ENCODE measurements at regions not wholly inside any gene's neighbourhood (a gene's known extent, or its start where the extent isn't known, plus 50 kb on each side); places are given as distances from the start of the nearest gene placed in this dataset.

DNA sequence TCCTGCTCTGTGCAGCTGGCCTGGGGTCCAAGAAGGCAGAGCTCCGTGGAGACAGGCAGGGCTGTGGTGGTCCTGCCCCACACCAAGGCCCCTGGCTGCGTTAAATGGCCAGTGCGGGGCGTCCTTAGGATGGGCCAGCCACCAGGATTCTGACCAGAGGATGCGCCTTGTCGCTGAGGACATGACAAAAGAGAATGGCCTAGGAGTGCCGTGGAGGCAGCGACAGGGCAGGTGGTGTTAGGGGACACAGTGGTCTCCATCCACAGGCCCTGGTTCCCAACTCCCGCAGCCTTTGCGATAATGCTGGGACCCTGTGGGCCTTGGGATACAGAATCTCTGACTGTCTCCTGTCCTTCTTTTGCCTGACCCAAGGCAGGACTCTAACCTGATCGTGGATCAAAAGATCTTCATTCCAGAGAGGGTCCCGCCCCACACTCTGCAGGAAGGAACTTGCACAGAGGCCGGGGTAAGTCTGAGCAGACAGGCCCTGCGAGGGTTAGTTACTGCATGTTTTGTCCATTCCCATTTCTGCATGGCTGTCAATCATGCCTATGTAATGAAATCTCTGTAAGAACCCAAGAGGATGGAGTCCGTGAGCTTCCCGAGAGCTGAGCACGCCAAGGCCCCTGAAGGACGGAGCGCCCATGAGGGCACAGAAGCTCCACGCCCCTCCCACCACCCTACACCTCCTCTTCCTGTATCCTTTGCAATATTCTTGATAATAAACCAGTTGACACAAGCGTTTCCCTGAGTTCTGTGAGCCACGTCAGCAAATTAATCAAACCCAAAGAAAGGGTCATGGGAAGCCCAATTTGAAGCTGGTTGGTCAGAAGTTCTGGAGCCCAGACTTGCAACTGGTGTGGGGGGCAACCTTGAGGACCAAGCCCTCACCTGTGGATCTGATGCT is 251.5 kb upstream of the SALL3 start:
- ChIA-PET CTCF (interaction anchor here (0.6 kb wide), 1 partner anchor 1430 kb away, joined by 4 read pairs; no protein-coding TSS in a partner anchor), POLR2A (no interaction called here)
- intact Hi-C loops (cut with DNase I, micrococcal nuclease), result loop anchor here in 1 of 2 experiments (10.0 kb wide), 1 partner anchor 47 kb away; no protein-coding TSS in a partner anchor

DNA sequence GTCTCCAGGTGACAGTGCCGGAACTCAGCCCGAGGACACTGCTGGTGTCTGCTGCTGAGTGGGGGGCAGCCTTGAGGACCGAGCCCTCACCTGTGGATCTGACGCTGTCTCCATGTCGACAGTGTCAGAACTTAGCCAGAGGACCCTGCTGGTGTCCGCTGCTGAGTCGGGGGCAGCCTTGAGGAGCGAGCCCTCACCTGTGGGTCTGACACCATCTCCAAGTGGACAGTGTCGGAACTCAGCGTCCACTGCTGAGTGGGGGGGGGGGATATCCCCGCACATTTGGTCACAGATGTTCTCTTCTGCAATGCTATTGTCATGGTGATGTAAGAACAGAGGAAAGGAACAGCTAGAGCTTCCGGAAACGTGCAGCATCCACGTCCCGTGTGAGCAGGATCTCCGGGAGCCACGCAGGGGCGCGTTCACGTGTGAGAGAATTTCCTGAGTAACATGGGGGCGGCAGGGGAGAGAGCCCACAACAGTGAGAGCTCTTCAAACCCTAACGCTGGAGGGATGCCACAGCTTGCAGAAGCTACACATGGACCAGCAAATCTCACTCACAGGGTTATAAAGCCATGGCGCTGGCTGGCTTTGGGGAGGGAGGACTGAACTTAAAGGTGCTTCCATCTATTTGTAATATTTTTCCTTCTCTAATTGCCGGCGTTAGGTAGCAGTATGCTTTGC is 250.7 kb upstream of the SALL3 start:
- Mint-ChIP-seq H3K27me3 (peaks cover 5% of the 10 kb centered on the region), H3K4me1 (no peaks in the 10 kb centered on the region), H3K36me3 (ENCODE audit: low read depth) (no peaks in the 10 kb centered on the region), H3K9me3 (ENCODE audit: low read depth) (no peaks in the 10 kb centered on the region), H3K27ac (no peak overlapping the region), H3K4me3 (no peak overlapping the region)
- DNase-seq, result no peak
- CTCF ChIA-PET, result interaction anchor here (0.6 kb wide), 1 partner anchor 1429 kb away, joined by 4 read pairs; no protein-coding TSS in a partner anchor
- POLR2A ChIA-PET, result no interaction called here
- no peak for ATAC-seq
- intact Hi-C loops (cut with DNase I, micrococcal nuclease), result loop anchor here in 1 of 2 experiments (10.0 kb wide), 1 partner anchor 46 kb away; no protein-coding TSS in a partner anchor

More for the DNA sequence above, 251.5 kb upstream of the SALL3 start:
- Mint-ChIP-seq H3K4me1 (no peaks in the 10 kb centered on the region), H3K36me3 (ENCODE audit: low read depth) (no peaks in the 10 kb centered on the region), H3K4me3 (no peak overlapping the region), H3K9me3 (ENCODE audit: low read depth) (no peaks in the 10 kb centered on the region), H3K27ac (no peak overlapping the region), H3K27me3 (peaks cover 6% of the 10 kb centered on the region)
- no peak for DNase-seq
- ATAC-seq, result no peak

- intact Hi-C loops (cut with DNase I, micrococcal nuclease), result no loop called here
- ChIA-PET CTCF (interaction anchor here (0.6 kb wide), 1 partner anchor 404 kb away, joined by 3 read pairs; no protein-coding TSS in a partner anchor), POLR2A (no interaction called here)
- ATAC-seq, result no peak
- H3K27ac Mint-ChIP-seq, result no peak overlapping the region
- no peak for DNase-seq
- H3K4me3 Mint-ChIP-seq, result no peak overlapping the region
- H3K4me1 Mint-ChIP-seq, result no peaks in the 10 kb centered on the region
- H3K36me3 Mint-ChIP-seq (ENCODE audit: low read depth), result no peaks in the 10 kb centered on the region
- H3K9me3 Mint-ChIP-seq (ENCODE audit: low read depth), result no peaks in the 10 kb centered on the region
- H3K27me3 Mint-ChIP-seq, result peaks cover 3% of the 10 kb centered on the region
Observed at GRCh38 chr18:78730546-78730945, 249.1 kb upstream of the SALL3 start.

DNA sequence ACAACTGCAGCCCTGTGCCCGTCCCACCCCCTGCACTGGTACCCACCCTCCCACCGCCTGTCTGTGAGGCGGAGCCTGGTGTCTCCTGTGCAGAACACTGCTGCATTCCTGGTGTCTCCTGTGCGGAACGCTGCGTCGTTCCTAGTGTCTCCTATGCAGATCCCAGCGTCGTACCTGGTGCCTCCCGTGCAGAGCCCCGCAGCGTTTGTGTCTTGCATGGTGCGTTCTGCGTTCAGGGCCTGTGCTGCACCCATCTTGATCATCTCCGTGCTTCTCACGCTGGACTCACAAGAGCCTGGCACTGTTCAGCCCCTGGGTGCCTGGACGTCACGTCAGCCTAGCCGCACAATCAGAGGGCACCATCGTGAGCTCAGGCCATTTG is 248.6 kb upstream of the SALL3 start:
- H3K27me3 Mint-ChIP-seq, result peaks cover 3% of the 10 kb centered on the region
- H3K9me3 Mint-ChIP-seq (ENCODE audit: low read depth), result no peaks in the 10 kb centered on the region
- POLR2A ChIA-PET, result no interaction called here
- no peaks in the 10 kb centered on the region for H3K4me1 Mint-ChIP-seq
- intact Hi-C loops (cut with DNase I, micrococcal nuclease), result no loop called here
- ATAC-seq (no peak), DNase-seq (no peak)
- H3K36me3 Mint-ChIP-seq (ENCODE audit: low read depth), result no peaks in the 10 kb centered on the region
- H3K4me3 Mint-ChIP-seq, result no peak overlapping the region
- CTCF ChIA-PET, result no interaction called here
- no peak overlapping the region for H3K27ac Mint-ChIP-seq

DNA sequence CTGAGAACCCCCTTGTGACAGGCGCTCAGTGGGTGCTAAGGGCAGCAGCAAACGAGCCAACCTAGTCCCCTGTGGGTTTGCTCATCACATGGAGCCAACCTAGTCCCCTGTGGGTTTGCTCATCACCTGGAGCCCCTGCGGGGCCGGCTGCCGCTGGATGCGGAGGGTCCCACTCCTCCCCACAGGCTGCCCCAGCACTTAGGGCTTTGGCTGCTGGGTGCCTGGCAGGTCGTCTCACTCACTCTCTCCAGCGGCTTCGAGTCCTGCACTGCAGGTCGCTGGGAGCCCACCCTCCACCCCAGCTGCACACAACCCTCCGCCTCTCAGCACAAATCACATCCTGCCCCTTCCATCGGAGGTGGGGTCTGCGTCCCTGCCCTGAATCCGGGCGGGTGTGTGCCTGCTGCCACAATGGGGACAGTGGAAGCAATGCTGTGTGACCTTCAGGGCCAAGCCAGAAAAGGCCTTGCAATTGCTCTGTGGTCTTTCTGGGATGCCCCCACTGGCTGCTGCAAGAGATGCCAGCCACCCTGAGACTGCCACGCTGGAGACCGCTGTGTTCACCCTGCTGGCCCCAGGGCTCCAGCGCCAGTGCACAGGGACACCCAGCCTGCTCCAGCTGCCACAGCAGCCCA is 248.1 kb upstream of the SALL3 start:
- H3K4me3 Mint-ChIP-seq, result no peak overlapping the region
- ATAC-seq, result no peak
- DNase-seq, result no peak
- ChIA-PET CTCF (no interaction called here), POLR2A (no interaction called here)
- peaks cover 3% of the 10 kb centered on the region for H3K27me3 Mint-ChIP-seq
- H3K27ac Mint-ChIP-seq, result no peak overlapping the region
- no peaks in the 10 kb centered on the region for H3K36me3 Mint-ChIP-seq (ENCODE audit: low read depth)
- no peaks in the 10 kb centered on the region for H3K9me3 Mint-ChIP-seq (ENCODE audit: low read depth)
- intact Hi-C loops (cut with DNase I, micrococcal nuclease), result no loop called here
- H3K4me1 Mint-ChIP-seq, result no peaks in the 10 kb centered on the region

DNA sequence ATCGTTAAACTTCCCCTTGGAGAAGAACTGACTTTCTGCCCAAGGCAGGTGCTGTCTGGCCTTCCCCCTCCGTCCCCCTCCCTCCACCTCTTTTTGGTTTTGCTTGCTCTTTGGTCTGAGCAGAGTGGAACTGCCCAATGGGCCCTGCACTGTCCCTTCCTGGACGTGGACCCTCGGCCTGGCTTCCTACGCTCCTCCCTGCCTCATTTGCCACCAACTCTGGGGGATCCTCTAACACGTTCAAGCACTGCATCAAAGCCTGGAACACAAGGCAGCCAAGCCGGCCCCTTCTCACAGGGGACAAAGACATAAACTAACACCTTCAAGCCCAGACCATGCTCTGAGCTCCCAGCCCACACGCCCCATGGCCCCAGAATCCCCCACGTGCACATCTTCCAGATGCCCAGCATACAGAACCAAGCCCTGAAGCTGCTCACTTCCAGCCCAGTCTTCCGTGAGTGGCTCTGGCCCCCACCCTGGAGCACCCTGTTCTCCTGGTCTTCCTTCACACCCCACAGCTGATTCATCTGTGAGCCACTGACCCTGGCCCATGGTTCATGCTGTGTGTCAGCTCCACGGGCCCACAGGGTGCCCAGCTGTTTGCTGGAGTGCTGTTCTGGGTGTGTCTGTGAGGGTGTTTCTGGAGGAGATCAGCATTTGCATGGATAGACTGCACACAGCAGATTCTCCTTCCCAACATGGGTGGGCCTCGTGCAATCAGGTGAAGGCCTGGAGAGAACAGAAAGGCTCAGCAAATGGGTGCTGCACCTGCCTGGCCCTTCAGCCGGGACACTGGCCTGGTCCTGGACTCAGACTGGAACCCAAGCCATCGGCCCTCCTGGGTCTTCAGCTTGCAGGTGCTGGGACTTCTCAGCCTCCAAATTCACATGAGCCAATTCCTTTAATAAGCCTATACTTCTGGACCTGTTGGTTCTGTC is 247.1 kb upstream of the SALL3 start:
- ATAC-seq (no peak), DNase-seq (no peak)
- intact Hi-C loops (cut with DNase I, micrococcal nuclease), result no loop called here
- Mint-ChIP-seq H3K27ac (no peak overlapping the region), H3K36me3 (ENCODE audit: low read depth) (no peaks in the 10 kb centered on the region), H3K4me3 (no peak overlapping the region), H3K4me1 (no peaks in the 10 kb centered on the region), H3K9me3 (ENCODE audit: low read depth) (no peaks in the 10 kb centered on the region), H3K27me3 (peaks cover 3% of the 10 kb centered on the region)
- ChIA-PET POLR2A (no interaction called here), CTCF (interaction anchor here (0.6 kb wide), 1 partner anchor 164 kb away, joined by 3 read pairs; no protein-coding TSS in a partner anchor)

GRCh38 chr18:78733762-78734613 is 245.6 kb upstream of the SALL3 start:
- no peak overlapping the region for H3K27ac Mint-ChIP-seq
- POLR2A ChIA-PET, result no interaction called here
- intact Hi-C loops (cut with DNase I, micrococcal nuclease), result no loop called here

GRCh38 chr18:78734614-78734945 is 245.0 kb upstream of the SALL3 start:
- ATAC-seq (no peak), DNase-seq (no peak)
- no peaks in the 10 kb centered on the region for H3K9me3 Mint-ChIP-seq (ENCODE audit: low read depth)
- ChIA-PET CTCF (no interaction called here), POLR2A (no interaction called here)
- no peaks in the 10 kb centered on the region for H3K36me3 Mint-ChIP-seq (ENCODE audit: low read depth)
- peaks cover 3% of the 10 kb centered on the region for H3K27me3 Mint-ChIP-seq
- intact Hi-C loops (cut with DNase I, micrococcal nuclease), result no loop called here
- no peaks in the 10 kb centered on the region for H3K4me1 Mint-ChIP-seq
- H3K27ac Mint-ChIP-seq, result no peak overlapping the region
- no peak overlapping the region for H3K4me3 Mint-ChIP-seq

More at GRCh38 chr18:78733762-78734613, 245.6 kb upstream of the SALL3 start:
- Mint-ChIP-seq H3K27me3 (peaks cover 3% of the 10 kb centered on the region), H3K4me1 (no peaks in the 10 kb centered on the region), H3K4me3 (no peak overlapping the region), H3K36me3 (ENCODE audit: low read depth) (no peaks in the 10 kb centered on the region), H3K9me3 (ENCODE audit: low read depth) (no peaks in the 10 kb centered on the region)
- ATAC-seq (no peak), DNase-seq (no peak)
- CTCF ChIA-PET, result no interaction called here

DNA sequence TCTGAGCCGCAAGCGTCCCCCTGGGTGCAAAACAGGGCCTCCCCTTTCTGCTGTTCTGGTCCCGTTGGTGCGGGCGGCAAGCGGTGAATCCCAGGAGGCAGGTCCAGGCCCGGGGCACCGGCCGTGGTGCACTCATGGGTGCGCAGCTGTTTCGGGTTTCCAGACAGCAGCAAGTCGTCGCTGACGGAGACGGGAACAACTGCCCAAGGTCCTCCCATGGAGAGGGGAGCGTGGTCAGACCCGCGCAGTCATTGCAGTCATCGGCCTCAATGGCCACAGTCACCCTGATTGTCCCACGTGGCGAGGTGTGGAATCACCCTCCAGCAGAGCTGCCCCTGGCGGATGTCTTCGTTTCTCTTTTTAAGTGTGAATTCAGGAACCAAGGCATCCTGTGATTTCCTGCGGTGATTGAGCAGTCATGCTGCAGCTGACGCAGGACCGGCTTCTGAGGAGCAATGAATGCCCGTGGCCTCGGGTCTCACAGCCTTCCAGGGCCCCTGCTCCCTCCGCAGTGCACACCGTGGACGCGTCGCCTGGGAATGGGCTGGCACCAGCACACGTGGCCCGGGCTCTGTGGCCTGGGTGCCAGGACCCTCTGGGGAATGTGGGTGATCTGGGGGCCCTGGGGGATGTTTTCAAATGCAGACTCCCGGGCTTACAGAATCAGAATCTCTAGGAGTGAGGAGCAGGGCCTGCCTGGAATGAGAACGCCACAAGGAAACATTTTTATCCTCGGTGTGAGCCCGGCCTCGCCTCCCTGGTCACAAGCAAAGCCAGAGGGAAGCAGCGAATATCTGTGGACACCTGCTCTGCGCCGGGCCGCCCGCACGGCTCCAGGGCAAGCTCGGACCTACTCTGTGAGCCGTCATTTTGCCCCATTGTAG is 244.2 kb upstream of the SALL3 start:
- Mint-ChIP-seq H3K27ac (no peak overlapping the region), H3K4me1 (no peaks in the 10 kb centered on the region), H3K27me3 (peaks cover 2% of the 10 kb centered on the region), H3K36me3 (ENCODE audit: low read depth) (no peaks in the 10 kb centered on the region), H3K9me3 (ENCODE audit: low read depth) (no peaks in the 10 kb centered on the region), H3K4me3 (no peak overlapping the region)
- ATAC-seq, result no peak
- ChIA-PET CTCF (interaction anchor here (0.7 kb wide), 1 partner anchor 26 kb away, joined by 3 read pairs; no protein-coding TSS in a partner anchor), POLR2A (no interaction called here)
- intact Hi-C loops (cut with DNase I, micrococcal nuclease), result no loop called here
- DNase-seq, result no peak
